Activated CD4-positive, CD25-positive, alpha-beta regulatory T cell treated with anti-CD3 and anti-CD28 coated beads, Interleukin-2, amount 50 U/mL, for 24 hours (primary cell): ENCODE measurements at regions not wholly inside any gene's neighbourhood (a gene's known extent, or its start where the extent isn't known, plus 50 kb on each side); places are given as distances from the start of the nearest gene placed in this dataset.

Experiments
- ATAC-seq, 2 donors: fragments of 150-1000 bp; cut with Tn5 transposase; one replicate each; pipeline ENCODE4 v1.10.0; 2021; ENCODE audit warnings: mild to moderate bottlenecking in 1 of 2, moderate library complexity in 1 of 2

- no peak for ATAC-seq
Measured at GRCh38 chr1:195637539-195637938, 970.7 kb downstream of the KCNT2 start.

GRCh38 chr1:195618287-195618686, 990.0 kb downstream of the KCNT2 start:
- ATAC-seq = no peak

DNA sequence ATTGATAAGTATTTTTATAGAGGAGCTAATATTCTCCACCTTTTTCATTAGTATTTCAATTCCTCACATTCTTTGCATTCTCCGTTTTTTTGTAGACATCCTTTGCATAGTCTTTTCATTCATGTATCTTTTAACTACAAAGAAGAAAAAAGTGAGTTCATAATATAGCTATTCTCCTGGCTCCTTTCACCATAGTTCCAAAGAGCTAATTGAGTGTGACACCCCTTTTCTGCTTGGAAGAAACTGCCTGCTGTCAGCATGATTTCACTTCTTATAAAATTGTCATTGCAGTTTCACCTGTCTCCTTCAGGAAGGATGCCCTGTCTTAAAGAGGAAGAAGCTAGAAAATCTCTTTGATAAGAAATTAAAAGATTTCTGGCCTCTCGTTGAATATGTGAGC, 991.1 kb downstream of the KCNT2 start:
- no peak for ATAC-seq

DNA sequence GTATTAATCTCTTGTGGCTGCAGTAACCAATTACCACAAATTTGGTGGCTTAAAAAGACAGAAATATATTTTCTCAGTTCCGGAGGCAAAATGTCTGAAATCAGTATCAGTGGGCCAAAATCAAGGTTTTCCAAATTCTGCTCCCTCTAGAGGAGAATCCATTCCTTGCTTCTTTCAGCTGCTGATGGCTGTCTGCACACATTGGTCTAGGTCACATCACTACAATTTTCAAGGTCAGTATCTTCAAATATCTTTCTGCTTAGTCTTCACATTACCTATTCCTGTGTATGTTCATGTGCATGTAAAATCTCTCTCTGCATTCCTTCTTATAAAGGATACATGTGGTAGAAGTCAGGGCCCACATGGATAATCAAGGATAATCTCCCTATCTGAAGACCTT, 999.4 kb downstream of the KCNT2 start:
- no peak for ATAC-seq

DNA sequence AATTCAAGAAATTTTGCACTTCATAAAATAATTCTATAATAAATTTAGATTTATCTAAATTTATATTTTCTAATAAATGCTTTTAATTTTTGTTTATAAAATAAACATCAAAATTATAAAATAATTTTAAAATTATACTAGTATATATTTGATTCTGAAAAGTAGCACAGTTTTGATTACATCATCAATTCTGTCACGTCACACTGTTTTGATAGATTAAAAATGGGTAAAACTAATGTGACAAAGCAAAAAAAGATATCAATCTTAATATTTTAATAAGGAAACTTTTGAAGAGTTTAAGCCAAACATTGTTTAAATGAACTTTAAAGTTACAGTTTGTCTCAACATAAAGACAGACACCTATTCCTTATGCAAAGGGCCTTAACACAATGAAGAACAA, 1001.8 kb downstream of the KCNT2 start:
- ATAC-seq = no peak

DNA sequence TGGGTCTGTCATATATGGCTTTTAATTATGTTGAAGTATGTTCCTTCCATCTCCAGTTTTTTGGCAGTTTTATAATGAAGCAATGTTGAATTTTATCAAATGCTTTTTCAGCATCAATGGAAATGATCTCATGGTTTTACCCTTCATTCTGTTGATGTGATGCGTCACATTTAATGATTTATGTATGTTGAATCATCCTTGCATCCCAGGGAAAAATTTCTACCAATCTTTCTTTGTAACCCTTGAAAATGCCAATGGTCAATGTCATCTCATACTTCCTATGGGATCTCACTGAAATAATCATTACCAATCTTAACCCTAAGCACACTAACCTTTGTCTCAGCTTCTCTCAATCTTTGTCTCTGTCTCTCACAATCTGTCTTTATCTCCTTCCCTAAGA, 1004.0 kb downstream of the KCNT2 start:
- ATAC-seq = no peak

- ATAC-seq = no peak
Measured at GRCh38 chr1:195597891-195598290, 1010.3 kb downstream of the KCNT2 start.

GRCh38 chr1:195594773-195595172, 1013.5 kb downstream of the KCNT2 start:
- ATAC-seq = no peak

DNA sequence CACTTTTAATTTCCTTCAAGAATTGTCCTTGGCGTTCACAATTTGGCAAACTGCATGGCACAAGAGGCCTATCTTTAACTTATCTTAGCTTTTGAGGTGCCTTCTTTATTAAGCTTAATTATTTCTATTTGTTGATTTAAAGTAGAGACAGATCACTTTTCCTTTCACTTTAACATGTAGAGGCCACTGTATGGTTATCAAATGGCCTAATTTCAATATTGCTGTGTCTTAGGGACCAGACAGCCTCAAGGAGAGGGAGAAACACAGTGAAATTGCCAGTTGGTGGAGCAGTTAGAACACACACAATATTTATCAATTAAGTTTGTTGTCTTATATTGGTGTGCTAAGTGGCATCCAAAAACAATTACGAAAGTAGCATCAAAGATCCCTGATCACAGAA, 1013.9 kb downstream of the KCNT2 start:
- no peak for ATAC-seq

- no peak for ATAC-seq
Measured at GRCh38 chr1:195591917-195592672, 1016.1 kb downstream of the KCNT2 start.

GRCh38 chr1:195590649-195591048, 1017.6 kb downstream of the KCNT2 start:
- no peak for ATAC-seq

GRCh38 chr1:195584870-195585624, 1023.2 kb downstream of the KCNT2 start:
- no peak for ATAC-seq

DNA sequence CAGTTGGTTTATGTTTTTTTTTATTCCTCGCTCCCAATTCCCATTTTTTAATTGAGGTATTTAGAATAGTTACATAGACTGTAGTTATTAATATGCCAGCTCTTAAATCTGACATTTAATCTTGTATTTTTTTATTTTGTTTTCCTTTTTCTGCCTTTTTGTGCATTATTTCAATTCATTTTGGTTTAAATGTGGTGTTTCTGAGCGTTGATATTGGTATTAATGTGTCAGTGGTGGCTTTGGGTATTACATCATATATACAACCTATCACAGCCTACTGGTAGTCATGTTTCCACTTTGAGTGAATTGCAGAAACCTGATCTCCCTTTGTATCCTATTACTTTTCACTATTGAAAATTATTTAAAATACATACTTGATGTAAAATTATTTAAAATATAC, 1027.3 kb downstream of the KCNT2 start:
- no peak for ATAC-seq

DNA sequence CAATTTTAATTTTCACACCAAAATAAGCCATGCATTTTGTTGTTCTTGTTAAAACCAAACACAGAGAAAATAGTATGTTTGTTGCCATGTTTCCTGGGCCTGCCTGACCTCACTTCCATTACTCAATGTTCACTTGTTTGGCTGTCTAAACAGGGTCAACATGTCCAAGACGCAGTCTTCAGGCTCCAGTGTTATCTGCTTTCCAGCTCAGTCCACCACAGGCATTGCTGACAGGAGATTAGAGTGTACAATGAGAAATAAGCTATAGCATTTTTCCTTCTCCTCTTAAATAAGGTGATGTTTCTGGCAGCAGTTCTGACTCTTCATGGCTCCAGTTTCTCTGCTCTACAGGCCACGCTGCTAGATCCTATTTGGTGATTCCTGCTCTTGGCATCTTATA, 1030.5 kb downstream of the KCNT2 start:
- ATAC-seq = no peak

DNA sequence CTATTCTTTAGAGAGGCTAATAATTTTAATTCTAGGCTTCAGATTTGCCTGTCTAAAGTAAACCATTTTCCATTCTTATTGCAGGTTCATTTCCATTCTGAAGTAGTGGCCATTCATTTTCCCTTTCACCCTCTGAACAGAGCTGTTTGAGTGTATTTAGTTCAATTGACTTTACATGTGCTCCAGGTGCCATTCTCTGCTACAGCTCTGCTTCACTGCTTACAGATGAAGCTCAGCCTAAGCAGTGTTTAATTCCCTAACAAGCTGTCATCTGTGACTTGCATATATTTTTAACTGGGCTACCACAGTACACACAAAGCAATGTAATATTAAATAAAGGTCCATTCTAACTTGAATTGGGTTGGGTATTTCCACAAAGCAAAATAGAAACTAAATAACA, 1031.6 kb downstream of the KCNT2 start:
- ATAC-seq = no peak

- ATAC-seq = no peak
Measured at GRCh38 chr1:195574511-195574910, 1033.7 kb downstream of the KCNT2 start.

- ATAC-seq = no peak
Measured at GRCh38 chr1:195569934-195570333, 1038.3 kb downstream of the KCNT2 start.

- no peak for ATAC-seq
Measured at GRCh38 chr1:195568389-195568788, 1039.9 kb downstream of the KCNT2 start.

DNA sequence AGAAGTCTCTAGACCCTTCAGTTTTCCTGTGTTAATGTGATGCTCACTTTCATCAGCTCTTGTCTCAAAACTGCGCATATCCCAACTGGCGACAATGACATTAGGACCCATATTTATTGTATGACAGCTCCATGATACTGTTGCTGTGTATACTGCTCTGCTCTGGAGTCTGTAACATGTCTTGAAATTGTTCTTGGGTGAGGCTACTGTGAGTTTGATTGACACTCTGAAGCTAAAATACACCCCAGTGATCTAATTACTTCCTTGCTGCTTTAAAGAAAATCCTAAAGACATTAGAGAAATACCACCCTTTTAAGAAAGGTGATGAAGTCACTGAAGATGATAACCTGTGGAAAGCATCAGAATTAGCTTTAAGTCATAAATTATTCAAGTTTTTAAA, 1046.2 kb downstream of the KCNT2 start:
- ATAC-seq = no peak

DNA sequence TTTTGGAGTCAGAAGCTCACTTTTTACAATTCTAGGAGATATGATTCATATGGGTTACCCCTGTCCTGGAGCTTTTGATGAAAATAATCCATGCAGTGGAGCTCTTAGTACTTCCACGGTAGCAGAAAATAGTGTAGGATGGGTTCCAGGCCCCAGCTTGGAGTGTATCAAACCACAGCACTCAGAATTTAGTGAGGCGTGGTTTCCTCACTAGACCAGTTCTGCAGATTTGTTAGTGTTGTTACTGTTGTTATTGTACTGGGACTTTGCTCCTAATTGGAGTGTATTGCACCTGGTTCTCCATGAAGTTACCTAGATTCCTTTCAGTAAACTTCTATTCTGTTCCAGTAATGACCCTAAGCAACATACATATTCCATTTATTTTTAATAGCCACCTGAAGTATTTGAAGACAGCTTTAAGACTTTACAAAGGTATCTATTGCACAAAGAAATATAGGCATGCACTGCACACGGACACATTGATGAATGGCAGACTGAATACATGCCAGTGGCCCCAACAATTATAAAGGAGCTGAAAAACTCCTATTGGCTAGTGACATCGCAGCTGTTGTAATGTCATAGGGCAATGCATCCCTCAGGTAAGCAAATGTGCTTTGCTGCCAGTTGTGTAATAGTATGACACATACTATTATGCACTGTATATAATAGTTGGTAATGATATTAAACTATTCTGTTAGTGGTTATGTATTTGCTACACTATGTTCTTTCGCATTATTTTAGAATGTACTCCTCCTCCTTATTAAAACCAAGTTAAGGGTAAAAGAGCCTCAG, 1058.0 kb downstream of the KCNT2 start:
- no peak for ATAC-seq

- no peak for ATAC-seq
Measured at GRCh38 chr1:195530961-195531360, 1077.3 kb downstream of the KCNT2 start.

- ATAC-seq = no peak
Measured at GRCh38 chr1:195529881-195530280, 1078.4 kb downstream of the KCNT2 start.

DNA sequence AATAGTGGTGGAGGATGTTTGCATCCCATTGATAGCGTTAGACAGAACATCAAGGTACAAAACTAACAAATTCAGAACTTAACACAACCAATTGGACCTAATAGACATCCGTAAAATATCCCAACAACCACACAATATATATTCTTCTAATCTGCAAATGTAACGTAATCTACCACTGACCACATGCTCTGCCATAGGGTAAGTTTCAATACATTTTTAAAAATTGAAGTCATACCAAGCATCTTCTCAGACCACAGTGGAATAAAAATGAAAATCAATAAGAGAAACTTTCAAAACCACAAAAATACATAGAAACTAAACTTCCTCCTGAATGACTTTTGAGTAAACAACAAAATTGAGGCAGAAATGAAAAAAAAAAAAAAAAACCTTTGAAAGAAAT, 1087.5 kb downstream of the KCNT2 start:
- ATAC-seq = no peak

DNA sequence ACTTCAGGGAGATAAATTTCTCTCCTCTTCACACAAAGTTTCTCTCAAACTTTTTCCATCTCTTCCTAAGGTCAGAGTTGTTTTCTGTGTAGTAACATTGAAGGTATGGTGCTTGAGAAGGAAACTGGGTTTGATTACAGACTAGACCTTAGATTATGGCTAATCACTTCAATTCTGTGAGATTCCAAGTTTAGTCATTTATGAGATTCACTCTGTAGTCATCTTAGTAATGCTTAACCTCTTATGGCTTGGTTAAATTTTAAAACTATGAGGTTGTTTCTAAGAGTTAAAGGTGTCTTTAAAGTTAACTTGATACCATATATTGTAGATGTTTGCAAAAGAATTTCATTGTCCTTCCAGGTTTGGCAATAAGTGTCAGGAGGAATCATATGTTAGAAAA, 1092.2 kb downstream of the KCNT2 start:
- ATAC-seq = no peak
